ENCODE measurements at regions not wholly inside any gene's neighbourhood (a gene's known extent, or its start where the extent isn't known, plus 50 kb on each side); places are given as distances from the start of the nearest gene placed in this dataset.

DNA sequence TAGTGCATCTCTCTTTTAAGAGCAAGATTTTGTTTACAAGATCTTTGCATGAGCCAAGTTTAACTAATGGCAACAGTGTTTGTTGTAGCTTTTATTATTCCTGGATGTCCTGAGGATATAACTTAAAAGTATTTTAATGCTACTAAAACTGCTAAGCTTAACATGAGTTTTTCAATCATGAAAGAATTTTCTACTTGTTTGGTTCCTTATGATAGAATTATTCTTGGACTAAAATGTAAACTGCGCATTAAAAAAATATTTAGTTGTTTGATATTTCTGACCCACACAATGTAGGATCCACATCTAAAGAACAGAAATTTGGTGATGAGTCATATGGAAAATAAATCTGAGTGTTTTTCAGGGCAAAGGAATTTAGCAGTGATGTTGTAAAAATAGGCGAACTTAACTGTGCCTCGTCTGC, 70.8 kb downstream of the RAP2B start (continued):
- TF ChIP-seq NKRF (conservative IDR thresholded peaks at IDR 0.05): no peak
- no peak for TF ChIP-seq ESRRA (IDR thresholded peaks at IDR 0.05; ENCODE audit: low read length)
- no peak for TF ChIP-seq ZNF217 (IDR thresholded peaks at IDR 0.05)

DNA sequence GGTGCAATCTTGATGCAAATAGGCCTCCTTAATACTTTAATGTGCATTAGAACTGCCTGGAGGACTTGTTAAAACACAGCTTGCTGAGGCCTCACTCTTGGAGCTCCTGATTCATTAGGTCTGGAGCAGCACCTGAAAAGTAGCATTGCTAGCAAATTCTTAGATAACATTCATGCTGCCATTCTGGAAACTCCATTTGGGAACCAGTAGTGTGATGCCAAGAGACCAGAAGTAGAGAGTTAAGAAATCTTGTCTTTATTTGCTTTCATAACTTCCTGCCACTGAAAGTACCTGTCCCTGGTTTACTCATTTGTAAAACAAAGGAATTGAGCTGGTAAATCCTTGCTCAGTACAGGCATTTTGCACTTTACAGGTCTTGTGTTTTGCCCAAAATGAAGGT, 72.0 kb downstream of the RAP2B start:
- Histone ChIP-seq H3K9me3 (replicated peaks; ENCODE audit: control insufficient read depth, insufficient read depth, low read length) (no peaks in the 10 kb centered on the region), H3K27me3 (replicated peaks in 1 of 2; ENCODE audit: control insufficient read depth in 2 of 2, insufficient read depth in 2 of 2, low read length in 1 of 2) (no peaks in the 10 kb centered on the region), H3K4me2 (ENCODE audit: control insufficient read depth, insufficient read depth) (no peak overlapping the region), H4K20me1 (ENCODE audit: control insufficient read depth, insufficient read depth) (no peaks in the 10 kb centered on the region), H3K36me3 (ENCODE audit: control insufficient read depth in 2 of 2, insufficient read depth in 2 of 2, low read length in 1 of 2) (no peaks in the 10 kb centered on the region), H3K4me1 (ENCODE audit: control insufficient read depth, insufficient read depth, low read length) (no peaks in the 10 kb centered on the region), H3K79me2 (ENCODE audit: control insufficient read depth, insufficient read depth, low read length) (no peaks in the 10 kb centered on the region), H3K4me3 (no peak overlapping the region), H3K27ac (ENCODE audit: control insufficient read depth, insufficient read depth) (no peak overlapping the region), H3K9ac (ENCODE audit: control insufficient read depth, insufficient read depth, low read length) (no peak overlapping the region), H2AFZ (ENCODE audit: control insufficient read depth, low read depth, low read length) (no peak overlapping the region)
- RAD21 ChIA-PET (ENCODE audit: unreplicated experiment): no interaction called here
- CTCF ChIA-PET: no interaction called here
- in situ Hi-C loops (cut with MboI): no loop called here
- intact Hi-C loops (cut with micrococcal nuclease; ENCODE audit: unreplicated experiment): no loop called here
- POLR2A ChIA-PET: no interaction called here
- SMC1A ChIA-PET (ENCODE audit: uncharacterized antibody, unreplicated experiment): no interaction called here
- no peak for FAIRE-seq
- no TSS peak for BruUV-seq (replicated peaks)
- ATAC-seq: no peak
- no peak for DNase-seq (ENCODE audit: low read depth, low spot score)
- TF ChIP-seq USF1 (IDR thresholded peaks at IDR 0.05; ENCODE audit: borderline replicate concordance, extremely low read length, insufficient read depth, low read depth, low read length): no peak
- no peak for TF ChIP-seq CHD1 (IDR thresholded peaks at IDR 0.05; ENCODE audit: low read depth, low read length)
- TF ChIP-seq NR2C2 (IDR thresholded peaks at IDR 0.05; ENCODE audit: borderline replicate concordance, control insufficient read depth, insufficient read length, low read depth): no peak
- no peak for TF ChIP-seq CHD4 (IDR thresholded peaks at IDR 0.05)
- no peak for TF ChIP-seq MYB (IDR thresholded peaks at IDR 0.05; ENCODE audit: borderline replicate concordance, low read depth, low read length)
- no peak for TF ChIP-seq HDAC2 (IDR thresholded peaks at IDR 0.05)
- TF ChIP-seq ZNF207 (IDR thresholded peaks at IDR 0.05; ENCODE audit: borderline replicate concordance): no peak
- TF ChIP-seq ZNF622 (IDR thresholded peaks at IDR 0.05): no peak
- TF ChIP-seq RB1 (IDR thresholded peaks at IDR 0.05; ENCODE audit: borderline replicate concordance): no peak
- TF ChIP-seq SRF (IDR thresholded peaks at IDR 0.05; ENCODE audit: low read depth in 2 of 2, low read length in 2 of 2): no peak
- no peak for TF ChIP-seq TBL1XR1 (IDR thresholded peaks at IDR 0.05; ENCODE audit: low read depth, low read length)
- TF ChIP-seq RCOR1 (conservative IDR thresholded peaks at IDR 0.05; ENCODE audit: low read depth, low read length): no peak
- TF ChIP-seq BMI1 (IDR thresholded peaks at IDR 0.05; ENCODE audit: borderline replicate concordance): no peak
- no peak for TF ChIP-seq MLLT1 (IDR thresholded peaks at IDR 0.05)
- no peak for TF ChIP-seq KAT2A (conservative IDR thresholded peaks at IDR 0.05; ENCODE audit: control insufficient read depth, low read depth, low read length)
- TF ChIP-seq IKZF1 (conservative IDR thresholded peaks at IDR 0.05): no peak

Data from GM12878 (cell line).